Naive B cell (primary cell): ENCODE measurements at regions not wholly inside any gene's neighbourhood (a gene's known extent, or its start where the extent isn't known, plus 50 kb on each side); places are given as distances from the start of the nearest gene placed in this dataset.
"Not testable (repeated sequence)": the region's sequence is repeated elsewhere in the genome, so short reads cannot be mapped to it uniquely, and the experiment has no call there.

Experiments
- ATAC-seq, 2 donors: fragments of 150-1000 bp; cut with Tn5 transposase; 2 replicates each; pipeline ENCODE4 v1.10.0; 2021; ENCODE audit warnings: low read depth in 2 of 2, mild to moderate bottlenecking in 2 of 2, moderate library complexity in 2 of 2
- DNase-seq: peaks from one replicate; pipeline ENCODE4 v3.0.0; 2022
- H3K27ac Mint-ChIP-seq, 6 donors: one replicate each; pipeline ENCODE4 v1.8.0; 2020 to 2022; ENCODE audit warnings: mild to moderate bottlenecking in 6 of 6, mixed read lengths in 6 of 6, moderate library complexity in 5 of 6, inconsistent platforms in 2 of 6
- H3K27me3 Mint-ChIP-seq, 3 donors: one replicate each; pipeline ENCODE4 v1.8.0; 2021 to 2022; ENCODE audit warnings: mixed read lengths in 3 of 3, mild to moderate bottlenecking in 1 of 3
- H3K36me3 Mint-ChIP-seq, 2 donors: one replicate each; pipeline ENCODE4 v1.8.0; 2020 to 2022; ENCODE audit warnings: mixed read lengths in 2 of 2, inconsistent platforms in 1 of 2, mild to moderate bottlenecking in 1 of 2
- H3K4me1 Mint-ChIP-seq, 3 donors: one replicate each; pipeline ENCODE4 v1.8.0; 2020 to 2022; ENCODE audit warnings: mixed read lengths in 3 of 3, inconsistent platforms in 1 of 3, mild to moderate bottlenecking in 1 of 3, moderate library complexity in 1 of 3
- H3K4me3 Mint-ChIP-seq, 8 donors: one replicate each; pipeline ENCODE4 v1.8.0; 2020 to 2022; ENCODE audit warnings: mild to moderate bottlenecking in 8 of 8, mixed read lengths in 8 of 8, moderate library complexity in 8 of 8, inconsistent platforms in 2 of 8
- H3K9me3 Mint-ChIP-seq, 7 donors: one replicate each; pipeline ENCODE4 v1.8.0; 2020 to 2022; ENCODE audit warnings: mixed read lengths in 7 of 7, mild to moderate bottlenecking in 5 of 7, inconsistent platforms in 2 of 7, moderate library complexity in 1 of 7

DNA sequence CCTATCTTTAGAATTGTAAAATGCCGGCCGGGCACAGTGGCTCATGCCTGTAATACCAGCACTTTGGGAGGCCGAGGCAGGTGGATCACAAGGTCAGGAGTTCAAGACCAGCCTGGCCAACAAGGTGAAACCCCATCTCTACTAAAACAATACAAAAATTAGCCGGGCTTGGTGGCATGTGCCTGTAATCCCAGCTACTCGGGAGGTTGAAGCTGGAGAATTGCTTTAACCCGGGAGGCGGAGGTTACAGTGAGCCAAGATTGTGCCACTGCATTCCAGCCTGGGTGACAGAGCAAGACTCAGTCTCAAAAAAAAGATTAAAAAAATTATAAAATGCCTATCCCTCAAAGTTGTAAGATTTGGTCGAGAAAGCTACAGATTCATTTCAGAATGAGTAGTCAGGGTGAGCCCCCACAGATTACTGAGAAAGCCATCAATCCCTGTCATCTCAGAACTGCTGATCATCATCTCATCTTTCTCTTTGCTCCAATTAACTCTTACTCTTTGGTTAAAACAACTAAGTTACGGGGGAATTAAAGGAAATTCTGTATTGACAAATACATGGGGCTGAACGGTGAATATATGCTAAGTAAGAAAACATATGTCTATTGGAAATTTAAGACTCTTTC lies 76.9 kb upstream of the TNFSF11 start:
- H3K4me1 Mint-ChIP-seq, DNase-seq, H3K27ac Mint-ChIP-seq, H3K27me3 Mint-ChIP-seq, H3K36me3 Mint-ChIP-seq, H3K4me3 Mint-ChIP-seq, ATAC-seq, H3K9me3 Mint-ChIP-seq: not testable (repeated sequence)

GRCh38 chr13:42497798-42498197 lies 76.2 kb upstream of the TNFSF11 start:
- Mint-ChIP-seq H3K27ac (no peak overlapping the region), H3K36me3 (no peaks in the 10 kb centered on the region), H3K27me3 (no peaks in the 10 kb centered on the region), H3K4me3 (no peak overlapping the region), H3K9me3 (peaks cover 0 to 8% (median 0%) of the 10 kb centered on the region in 7 donors), H3K4me1 (peaks cover 0 to 4% (median 2%) of the 10 kb centered on the region in 3 donors)
- DNase-seq (no peak), ATAC-seq (no peak)

- Mint-ChIP-seq H3K36me3 (no peaks in the 10 kb centered on the region), H3K4me1 (peaks cover 0 to 4% (median 2%) of the 10 kb centered on the region in 3 donors), H3K9me3 (peaks cover 0 to 8% (median 0%) of the 10 kb centered on the region in 7 donors), H3K27me3 (no peaks in the 10 kb centered on the region), H3K27ac (no peak overlapping the region), H3K4me3 (no peak overlapping the region)
- ATAC-seq (no peak), DNase-seq (no peak)
Measured at GRCh38 chr13:42498521-42498920, 75.4 kb upstream of the TNFSF11 start.
